Stimulated activated naive CD8-positive, alpha-beta T cell treated with anti-CD3 and anti-CD28 coated beads, Interleukin-15, amount 100 ng/mL, for 72 hours (primary cell): ENCODE measurements at regions not wholly inside any gene's neighbourhood (a gene's known extent, or its start where the extent isn't known, plus 50 kb on each side); places are given as distances from the start of the nearest gene placed in this dataset.
A peak's percentile ranks its signal among the peaks of the same experiment; 100 is the strongest.

Experiments
- ATAC-seq: fragments of 150-1000 bp; cut with Tn5 transposase; 2 replicates; pipeline ENCODE4 v1.10.0; 2021; ENCODE audit warnings: mild to moderate bottlenecking, moderate library complexity
- DNase-seq, 2 donors: peaks; one replicate each; pipeline ENCODE4 v3.0.0; 2021 to 2022
- H3K27ac Mint-ChIP-seq, 2 donors: one replicate each; pipeline ENCODE4 v1.8.0; 2022; ENCODE audit warnings: mild to moderate bottlenecking in 2 of 2, mixed read lengths in 2 of 2, moderate library complexity in 2 of 2
- H3K27me3 Mint-ChIP-seq: one replicate; pipeline ENCODE4 v1.8.0; 2022; ENCODE audit warnings: mixed read lengths
- H3K4me1 Mint-ChIP-seq: one replicate; pipeline ENCODE4 v1.8.0; 2022; ENCODE audit warnings: mild to moderate bottlenecking, mixed read lengths
- H3K4me3 Mint-ChIP-seq, 2 donors: one replicate each; pipeline ENCODE4 v1.8.0; 2022; ENCODE audit warnings: mild to moderate bottlenecking in 2 of 2, mixed read lengths in 2 of 2, moderate library complexity in 1 of 2
- H3K9me3 Mint-ChIP-seq, 2 donors: one replicate each; pipeline ENCODE4 v1.8.0; 2022; ENCODE audit warnings: mixed read lengths in 2 of 2

DNA sequence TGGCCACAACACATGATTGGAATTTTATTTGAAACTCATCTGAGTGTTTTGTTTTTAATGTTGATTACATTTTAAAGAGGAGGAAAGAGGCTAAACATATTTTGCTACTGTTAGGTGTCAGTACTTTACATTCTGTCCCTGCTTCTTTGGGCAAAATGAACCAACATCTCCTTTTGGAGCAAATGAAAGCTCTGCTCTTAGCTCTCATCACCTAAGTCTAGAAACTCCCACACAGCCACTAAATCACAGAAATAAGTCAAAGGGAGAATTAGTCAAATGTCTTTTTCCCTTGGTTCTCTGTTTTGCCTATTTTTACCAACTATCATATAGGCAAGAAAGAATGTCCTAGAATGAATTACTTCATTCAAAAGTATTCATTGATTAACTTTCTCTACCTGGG is 666.8 kb downstream of the RNF144A start:
- Mint-ChIP-seq H3K27ac (no peak overlapping the region), H3K27me3 (no peaks in the 10 kb centered on the region), H3K4me3 (peak overlapping the region in 1 of 2 donors; percentile 14), H3K9me3 (peaks cover 17 to 26% of the 10 kb centered on the region in 2 donors), H3K4me1 (peaks cover 28% of the 10 kb centered on the region)
- DNase-seq (no peak), ATAC-seq (peak; percentile 42)

GRCh38 chr2:7586898-7587297 is 669.7 kb downstream of the RNF144A start:
- Mint-ChIP-seq H3K9me3 (peaks cover 9 to 15% of the 10 kb centered on the region in 2 donors), H3K27me3 (no peaks in the 10 kb centered on the region), H3K27ac (no peak overlapping the region), H3K4me3 (no peak overlapping the region), H3K4me1 (peaks cover 31% of the 10 kb centered on the region)
- ATAC-seq, result no peak
- DNase-seq, result no peak

DNA sequence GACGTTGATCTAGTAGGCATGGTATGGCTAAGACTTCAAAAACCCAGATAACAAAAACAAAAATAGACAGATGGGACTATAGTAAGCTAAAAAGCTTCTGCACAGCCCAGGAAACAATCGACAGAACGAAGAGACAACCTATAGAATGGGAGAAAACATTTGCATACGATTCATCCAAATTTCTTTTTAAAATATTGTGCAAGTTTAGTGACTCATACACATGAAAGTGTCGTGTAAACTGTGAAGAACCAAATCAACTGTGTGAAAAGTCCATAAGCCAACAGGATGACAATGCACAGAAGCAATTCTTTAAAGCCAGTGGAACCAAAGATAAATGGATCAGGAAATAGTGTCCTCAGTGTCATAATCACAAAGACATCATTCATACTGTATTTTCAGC is 671.1 kb downstream of the RNF144A start:
- Mint-ChIP-seq H3K27ac (peak overlapping the region in 1 of 2 donors; percentile 41), H3K4me1 (peaks cover 43% of the 10 kb centered on the region), H3K27me3 (no peaks in the 10 kb centered on the region), H3K9me3 (peaks cover under 1 to 11% of the 10 kb centered on the region in 2 donors), H3K4me3 (peak overlapping the region; percentile 12 to 59)
- ATAC-seq (peak; percentile 86), DNase-seq (no peak)

- peaks cover 0 to 4% of the 10 kb centered on the region in 2 donors for H3K9me3 Mint-ChIP-seq
- ATAC-seq, result peak; percentile 48
- H3K27me3 Mint-ChIP-seq, result no peaks in the 10 kb centered on the region
- peak overlapping the region in 1 of 2 donors; percentile 13 for H3K4me3 Mint-ChIP-seq
- no peak overlapping the region for H3K27ac Mint-ChIP-seq
- H3K4me1 Mint-ChIP-seq, result peaks cover 33% of the 10 kb centered on the region
- DNase-seq, result no peak
These were observed 675.5 kb downstream of the RNF144A start for GRCh38 chr2:7592618-7593140.

DNA sequence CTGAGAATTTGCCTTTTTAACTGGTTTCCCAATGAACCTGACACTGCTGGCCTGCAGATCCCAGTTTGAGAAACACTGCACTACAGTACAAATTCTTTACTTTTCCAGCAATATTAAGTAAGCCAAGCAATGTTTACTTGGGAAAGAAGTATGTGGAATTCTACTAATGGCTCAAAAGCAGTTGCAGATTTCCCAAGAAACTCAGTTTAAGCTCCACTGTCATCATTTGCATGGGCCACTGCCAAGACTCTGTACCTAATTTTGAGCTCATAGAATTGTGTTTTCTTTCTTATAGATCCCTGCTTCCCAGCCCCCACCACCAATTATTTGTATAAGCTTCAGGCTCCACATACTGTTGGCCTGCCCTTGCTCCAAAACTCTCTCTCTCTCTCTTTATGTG is 676.1 kb downstream of the RNF144A start:
- no peak overlapping the region for H3K27ac Mint-ChIP-seq
- no peak overlapping the region for H3K4me3 Mint-ChIP-seq
- no peaks in the 10 kb centered on the region for H3K27me3 Mint-ChIP-seq
- DNase-seq, result no peak
- peak; percentile 5 for ATAC-seq
- peaks cover 34% of the 10 kb centered on the region for H3K4me1 Mint-ChIP-seq
- peaks cover 0 to 4% of the 10 kb centered on the region in 2 donors for H3K9me3 Mint-ChIP-seq

DNA sequence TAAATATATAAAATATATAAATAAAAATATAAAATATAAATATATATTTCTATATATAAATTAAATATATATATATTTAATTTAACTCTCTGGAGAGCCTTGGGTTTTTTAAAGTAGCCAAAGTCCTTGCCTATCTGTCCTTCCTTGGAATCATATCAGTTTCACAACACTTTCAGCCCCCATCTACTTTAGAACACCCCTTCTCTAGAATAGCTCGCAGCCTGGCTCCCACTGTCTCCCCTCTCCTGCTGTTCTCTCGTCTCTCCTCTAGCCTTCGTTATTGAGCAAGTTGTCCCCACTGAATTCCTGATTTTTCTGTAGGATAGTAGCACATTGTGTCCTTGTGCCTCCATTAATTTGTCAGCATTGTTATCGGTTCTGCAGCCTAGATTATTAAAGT is 677.0 kb downstream of the RNF144A start:
- Mint-ChIP-seq H3K4me1 (peaks cover 34% of the 10 kb centered on the region), H3K27me3 (no peaks in the 10 kb centered on the region), H3K4me3 (no peak overlapping the region), H3K27ac (no peak overlapping the region), H3K9me3 (peaks cover 4% of the 10 kb centered on the region in 2 donors)
- DNase-seq, result no peak
- no peak for ATAC-seq

GRCh38 chr2:7595206-7595605 is 678.0 kb downstream of the RNF144A start:
- DNase-seq, result no peak

DNA sequence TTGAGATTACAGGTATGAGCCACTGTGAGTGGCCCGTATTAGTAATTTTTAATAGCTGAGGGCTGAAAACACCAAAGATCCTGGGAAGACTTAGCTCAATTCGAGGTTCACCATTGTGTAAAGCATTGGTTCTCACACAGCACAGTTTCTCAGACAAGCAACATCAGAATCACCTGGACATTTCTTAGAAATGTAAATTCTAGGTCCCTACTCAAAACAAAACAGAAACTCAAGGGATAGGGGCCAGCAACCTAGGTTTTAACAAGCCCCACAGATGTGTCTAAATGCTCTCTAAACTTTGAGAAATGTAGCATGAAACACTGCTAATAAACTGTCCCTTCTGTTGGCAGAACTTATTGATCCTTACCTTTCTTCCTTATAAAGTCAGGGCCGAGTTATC is 681.2 kb downstream of the RNF144A start:
- Mint-ChIP-seq H3K4me1 (peaks cover 22% of the 10 kb centered on the region), H3K4me3 (no peak overlapping the region), H3K27me3 (no peaks in the 10 kb centered on the region)

More at GRCh38 chr2:7595206-7595605, 678.0 kb downstream of the RNF144A start:
- H3K4me3 Mint-ChIP-seq, result no peak overlapping the region
- peaks cover 34% of the 10 kb centered on the region for H3K4me1 Mint-ChIP-seq
- no peaks in the 10 kb centered on the region for H3K27me3 Mint-ChIP-seq
- peaks cover 10 to 14% of the 10 kb centered on the region in 2 donors for H3K9me3 Mint-ChIP-seq
- ATAC-seq, result no peak
- H3K27ac Mint-ChIP-seq, result no peak overlapping the region

DNA sequence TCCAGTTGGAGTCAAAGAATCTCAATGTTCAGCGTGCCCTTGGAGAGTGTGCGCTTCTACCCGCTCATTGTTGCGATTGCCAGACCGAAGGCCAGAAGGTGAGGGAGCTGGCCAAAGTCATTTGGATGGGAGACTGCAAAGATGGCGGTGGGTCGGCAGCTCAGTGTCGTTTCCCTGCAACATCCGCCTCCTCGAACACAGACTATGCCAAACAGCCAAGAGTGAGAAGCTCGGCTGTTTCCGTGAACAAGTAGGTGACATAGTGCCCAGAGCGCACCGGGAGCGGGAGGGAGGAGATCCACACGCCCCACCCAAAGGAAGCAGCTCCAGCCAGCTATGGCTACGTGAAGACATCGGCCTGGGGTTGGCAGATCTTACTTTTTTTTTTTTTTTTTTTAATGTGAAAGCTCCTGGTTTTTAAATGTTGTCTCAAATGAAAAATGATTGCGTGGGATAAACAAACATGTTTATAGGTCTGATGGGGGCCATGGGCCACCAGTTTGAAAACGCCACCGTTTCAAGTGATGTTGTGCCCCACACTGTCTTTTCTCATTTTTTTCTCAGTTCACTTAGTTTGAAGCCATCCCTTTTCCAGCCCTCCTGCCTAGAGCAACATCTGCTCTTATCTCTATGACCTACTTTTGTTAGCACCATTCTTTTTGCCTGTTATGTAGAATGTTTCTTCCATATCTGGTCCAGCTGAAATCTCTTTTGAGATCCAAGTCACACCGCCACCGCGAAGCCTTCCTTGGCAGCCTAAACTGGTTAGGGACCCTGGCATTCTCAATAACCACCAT is 682.4 kb downstream of the RNF144A start:
- no peaks in the 10 kb centered on the region for H3K27me3 Mint-ChIP-seq
- H3K4me3 Mint-ChIP-seq, result no peak overlapping the region
- no peak overlapping the region for H3K27ac Mint-ChIP-seq
- no peak for DNase-seq
- peaks cover 22% of the 10 kb centered on the region for H3K4me1 Mint-ChIP-seq
- H3K9me3 Mint-ChIP-seq, result peaks cover 13 to 23% of the 10 kb centered on the region in 2 donors
- no peak for ATAC-seq

More for the DNA sequence above, 681.2 kb downstream of the RNF144A start:
- no peak overlapping the region for H3K27ac Mint-ChIP-seq
- ATAC-seq (peak; percentile 69), DNase-seq (no peak)
- peaks cover 13 to 23% of the 10 kb centered on the region in 2 donors for H3K9me3 Mint-ChIP-seq

GRCh38 chr2:7601990-7602389 is 684.8 kb downstream of the RNF144A start:
- H3K4me3 Mint-ChIP-seq, result no peak overlapping the region
- no peak overlapping the region for H3K27ac Mint-ChIP-seq
- ATAC-seq (no peak), DNase-seq (no peak)
- H3K9me3 Mint-ChIP-seq, result peaks cover 13 to 23% of the 10 kb centered on the region in 2 donors
- no peaks in the 10 kb centered on the region for H3K27me3 Mint-ChIP-seq
- peaks cover 27% of the 10 kb centered on the region for H3K4me1 Mint-ChIP-seq

GRCh38 chr2:7604456-7604855 is 687.2 kb downstream of the RNF144A start:
- ATAC-seq, result no peak
- Mint-ChIP-seq H3K27me3 (no peaks in the 10 kb centered on the region), H3K27ac (no peak overlapping the region)

GRCh38 chr2:7607441-7608173 is 690.4 kb downstream of the RNF144A start:
- Mint-ChIP-seq H3K9me3 (peaks cover 7 to 8% of the 10 kb centered on the region in 2 donors), H3K27ac (peak overlapping the region in 1 of 2 donors; percentile 15), H3K4me3 (peak overlapping the region in 1 of 2 donors; percentile 21), H3K4me1 (peaks cover 52% of the 10 kb centered on the region), H3K27me3 (no peaks in the 10 kb centered on the region)
- peak; percentile 66 for ATAC-seq
- DNase-seq, result no peak

More at GRCh38 chr2:7604456-7604855, 687.2 kb downstream of the RNF144A start:
- Mint-ChIP-seq H3K4me3 (no peak overlapping the region), H3K9me3 (peaks cover 20 to 25% of the 10 kb centered on the region in 2 donors), H3K4me1 (peaks cover 24% of the 10 kb centered on the region)
- no peak for DNase-seq

- peak overlapping the region; percentile 27 to 81 for H3K27ac Mint-ChIP-seq
- peaks cover 7 to 8% of the 10 kb centered on the region in 2 donors for H3K9me3 Mint-ChIP-seq
- ATAC-seq (no peak), DNase-seq (no peak)
- H3K4me3 Mint-ChIP-seq, result peak overlapping the region; percentile 47 to 53
- peaks cover 52% of the 10 kb centered on the region for H3K4me1 Mint-ChIP-seq
- H3K27me3 Mint-ChIP-seq, result no peaks in the 10 kb centered on the region
These were observed 692.3 kb downstream of the RNF144A start for GRCh38 chr2:7609556-7609955.

- no peaks in the 10 kb centered on the region for H3K27me3 Mint-ChIP-seq
- H3K9me3 Mint-ChIP-seq, result peaks cover 7 to 8% of the 10 kb centered on the region in 2 donors
- H3K4me1 Mint-ChIP-seq, result peaks cover 52% of the 10 kb centered on the region
- DNase-seq, result peak; percentile 6 to 28
- peak overlapping the region; percentile 47 to 53 for H3K4me3 Mint-ChIP-seq
- peak overlapping the region; percentile 27 to 81 for H3K27ac Mint-ChIP-seq
- peak; percentile 80 for ATAC-seq
These were observed 692.8 kb downstream of the RNF144A start for GRCh38 chr2:7609974-7610373.

GRCh38 chr2:7611750-7612149 is 694.5 kb downstream of the RNF144A start:
- H3K27ac Mint-ChIP-seq, result peak overlapping the region in 1 of 2 donors; percentile 57
- peak overlapping the region in 1 of 2 donors; percentile 15 for H3K4me3 Mint-ChIP-seq
- peaks cover 8% of the 10 kb centered on the region in 2 donors for H3K9me3 Mint-ChIP-seq
- H3K27me3 Mint-ChIP-seq, result no peaks in the 10 kb centered on the region
- ATAC-seq, result peak; percentile 39
- DNase-seq, result no peak
- peaks cover 50% of the 10 kb centered on the region for H3K4me1 Mint-ChIP-seq
